HEK293 (cell line): ENCODE measurements at regions not wholly inside any gene's neighbourhood (a gene's known extent, or its start where the extent isn't known, plus 50 kb on each side); places are given as distances from the start of the nearest gene placed in this dataset.

Source experiments
- CTCF ChIP-seq: fragments of 450-650 bp; formaldehyde crosslinking; IDR thresholded peaks from 2 replicates; pipeline ENCODE4 v1.5.1; 2016; ENCODE audit warnings: missing biosample characterization, missing genetic modification characterization
- GLIS2 ChIP-seq: fragments of 450-650 bp; formaldehyde crosslinking; IDR thresholded peaks from 2 replicates; pipeline ENCODE4 v1.5.1; 2016; ENCODE audit warnings: missing biosample characterization, missing genetic modification characterization
- IKZF3 ChIP-seq: fragments of 450-650 bp; IDR thresholded peaks from 2 replicates; pipeline ENCODE4 v1.5.0; 2018; ENCODE audit warnings: missing biosample characterization, mild to moderate bottlenecking, missing genetic modification characterization, moderate library complexity
- OSR2 ChIP-seq: fragments of 450-650 bp; formaldehyde crosslinking; IDR thresholded peaks from 2 replicates; pipeline ENCODE4 v1.5.1; 2016; ENCODE audit warnings: missing biosample characterization, missing genetic modification characterization
- PRDM2 ChIP-seq: fragments of 450-650 bp; formaldehyde crosslinking; IDR thresholded peaks from 2 replicates; pipeline ENCODE4 v1.5.1; 2016; ENCODE audit warnings: missing biosample characterization, missing genetic modification characterization, borderline replicate concordance
- SETDB1 ChIP-seq: IDR thresholded peaks from one replicate; pipeline ENCODE4 v1.6.1; 2017; ENCODE audit warnings: mild to moderate bottlenecking, low read length, moderate library complexity, mixed read lengths; ENCODE audit not compliant: insufficient read length
- SP3 ChIP-seq: fragments of 450-650 bp; formaldehyde crosslinking; IDR thresholded peaks from 2 replicates; pipeline ENCODE4 v1.5.1; 2016; ENCODE audit warnings: missing biosample characterization, missing genetic modification characterization
- ZBTB20 ChIP-seq: fragments of 450-650 bp; formaldehyde crosslinking; IDR thresholded peaks from 2 replicates; pipeline ENCODE4 v1.5.1; 2016; ENCODE audit warnings: missing biosample characterization, missing genetic modification characterization
- ZBTB49 ChIP-seq: fragments of 450-650 bp; formaldehyde crosslinking; IDR thresholded peaks from 2 replicates; pipeline ENCODE4 v1.5.1; 2016; ENCODE audit warnings: missing biosample characterization, missing genetic modification characterization, low read depth
- ZBTB6 ChIP-seq: fragments of 450-650 bp; formaldehyde crosslinking; IDR thresholded peaks from 2 replicates; pipeline ENCODE4 v1.5.1; 2017; ENCODE audit warnings: missing biosample characterization, missing genetic modification characterization
- ZFP37 ChIP-seq: fragments of 450-650 bp; formaldehyde crosslinking; IDR thresholded peaks from 2 replicates; pipeline ENCODE4 v1.5.1; 2016; ENCODE audit warnings: missing biosample characterization, missing genetic modification characterization
- ZFP69B ChIP-seq: fragments of 450-650 bp; formaldehyde crosslinking; IDR thresholded peaks from 2 replicates; pipeline ENCODE4 v1.5.1; 2016; ENCODE audit warnings: missing biosample characterization, missing genetic modification characterization
- ZNF132 ChIP-seq: fragments of 450-650 bp; formaldehyde crosslinking; IDR thresholded peaks from 2 replicates; pipeline ENCODE4 v1.5.1; 2017; ENCODE audit warnings: missing biosample characterization, missing genetic modification characterization, borderline replicate concordance
- ZNF155 ChIP-seq: fragments of 450-650 bp; formaldehyde crosslinking; IDR thresholded peaks from 2 replicates; pipeline ENCODE4 v1.5.1; 2016; ENCODE audit warnings: missing biosample characterization, missing genetic modification characterization
- ZNF184 ChIP-seq: fragments of 450-650 bp; IDR thresholded peaks from 2 replicates; pipeline ENCODE4 v1.5.1; 2018; ENCODE audit warnings: missing biosample characterization, mild to moderate bottlenecking, missing genetic modification characterization
- ZNF24 ChIP-seq: fragments of 450-650 bp; formaldehyde crosslinking; IDR thresholded peaks from 2 replicates; pipeline ENCODE4 v1.5.1; 2016; ENCODE audit warnings: missing biosample characterization, missing genetic modification characterization
- ZNF311 ChIP-seq: fragments of 450-650 bp; formaldehyde crosslinking; IDR thresholded peaks from 2 replicates; pipeline ENCODE4 v1.5.1; 2017; ENCODE audit warnings: missing biosample characterization, missing genetic modification characterization, borderline replicate concordance
- ZNF394 ChIP-seq: fragments of 450-650 bp; formaldehyde crosslinking; IDR thresholded peaks from 2 replicates; pipeline ENCODE4 v1.5.1; 2016; ENCODE audit warnings: missing biosample characterization, missing genetic modification characterization, mild to moderate bottlenecking, moderate library complexity, borderline replicate concordance
- ZNF433 ChIP-seq: fragments of 450-650 bp; formaldehyde crosslinking; IDR thresholded peaks from 2 replicates; pipeline ENCODE4 v1.5.1; 2016; ENCODE audit warnings: missing biosample characterization, missing genetic modification characterization, low read depth
- ZNF473 ChIP-seq: fragments of 450-650 bp; formaldehyde crosslinking; IDR thresholded peaks from 2 replicates; pipeline ENCODE4 v1.5.1; 2017; ENCODE audit warnings: missing biosample characterization, missing genetic modification characterization
- ZNF501 ChIP-seq: fragments of 450-650 bp; formaldehyde crosslinking; IDR thresholded peaks from 2 replicates; pipeline ENCODE4 v1.5.1; 2016; ENCODE audit warnings: missing biosample characterization, missing genetic modification characterization
- ZNF513 ChIP-seq: fragments of 450-650 bp; IDR thresholded peaks from 2 replicates; pipeline ENCODE4 v1.5.1; 2018; ENCODE audit warnings: missing biosample characterization, missing genetic modification characterization
- ZNF548 ChIP-seq: fragments of 450-650 bp; formaldehyde crosslinking; IDR thresholded peaks from 2 replicates; pipeline ENCODE4 v1.5.1; 2016; ENCODE audit warnings: missing biosample characterization, missing genetic modification characterization
- ZNF580 ChIP-seq: fragments of 450-650 bp; formaldehyde crosslinking; IDR thresholded peaks from 2 replicates; pipeline ENCODE4 v1.5.1; 2016; ENCODE audit warnings: missing biosample characterization, missing genetic modification characterization
- ZNF585B ChIP-seq: fragments of 450-650 bp; formaldehyde crosslinking; IDR thresholded peaks from 2 replicates; pipeline ENCODE4 v1.5.1; 2016; ENCODE audit warnings: missing biosample characterization, missing genetic modification characterization
- ZNF654 ChIP-seq: fragments of 450-650 bp; formaldehyde crosslinking; IDR thresholded peaks from 2 replicates; pipeline ENCODE4 v1.5.1; 2016; ENCODE audit warnings: low read depth, missing biosample characterization, missing genetic modification characterization
- ZSCAN30 ChIP-seq: fragments of 450-650 bp; IDR thresholded peaks from 2 replicates; pipeline ENCODE4 v1.5.1; 2018; ENCODE audit warnings: missing biosample characterization, mild to moderate bottlenecking, missing genetic modification characterization, moderate library complexity

GRCh38 chr13:93037780-93038179, 188.8 kb upstream of the GPC6 start (continued):
- TF ChIP-seq ZNF513 (tag by site-specific recombination) (no peak), ZNF394 (tag by site-specific recombination) (peak; percentile 83; the same call in 1 of the 2 replicates), SP3 (tag by site-specific recombination) (no peak), ZBTB49 (tag by site-specific recombination) (no peak), ZFP69B (tag by site-specific recombination) (no peak), SETDB1 (no peak), GLIS2 (tag by site-specific recombination) (no peak), ZFP37 (tag by site-specific recombination) (no peak), ZNF433 (peak; percentile 68), ZNF501 (tag by site-specific recombination) (0 out of 2 replicates have a peak, but pooled peaks have one; percentile 34), ZBTB20 (no peak), ZNF311 (tag by site-specific recombination) (no peak), ZSCAN30 (tag by site-specific recombination) (no peak), ZNF585B (tag by site-specific recombination) (no peak), ZNF184 (tag by site-specific recombination) (no peak), ZNF155 (no peak), ZNF24 (tag by site-specific recombination) (no peak), ZNF654 (tag by site-specific recombination) (peak; percentile 23), ZNF132 (tag by site-specific recombination) (no peak), ZNF580 (tag by site-specific recombination) (no peak), CTCF (no peak), ZNF473 (no peak), OSR2 (tag by site-specific recombination) (no peak), ZNF548 (tag by site-specific recombination) (no peak), IKZF3 (tag by site-specific recombination) (no peak), ZBTB6 (no peak), PRDM2 (tag by site-specific recombination) (no peak)
